OCI-LY3 (cell line): ENCODE measurements at regions not wholly inside any gene's neighbourhood (a gene's known extent, or its start where the extent isn't known, plus 50 kb on each side); places are given as distances from the start of the nearest gene placed in this dataset.

Experiments used
- EZH2phosphoT487 ChIP-seq: fragments of 200-600 bp; shearing (Covaris generic); IDR thresholded peaks from 2 replicates; pipeline ENCODE4 v1.6.1; 2018; ENCODE audit warnings: antibody characterized with exemption, mixed run types, low read depth
- TF ChIP-seq, protein P1 (sequence below): fragments of 200-600, 300-600 bp; sonication (generic); IDR thresholded peaks from 2 replicates; pipeline ENCODE4 v1.5.1; 2014; ENCODE audit warnings: antibody characterized with exemption, low read length, low read depth

DNA sequence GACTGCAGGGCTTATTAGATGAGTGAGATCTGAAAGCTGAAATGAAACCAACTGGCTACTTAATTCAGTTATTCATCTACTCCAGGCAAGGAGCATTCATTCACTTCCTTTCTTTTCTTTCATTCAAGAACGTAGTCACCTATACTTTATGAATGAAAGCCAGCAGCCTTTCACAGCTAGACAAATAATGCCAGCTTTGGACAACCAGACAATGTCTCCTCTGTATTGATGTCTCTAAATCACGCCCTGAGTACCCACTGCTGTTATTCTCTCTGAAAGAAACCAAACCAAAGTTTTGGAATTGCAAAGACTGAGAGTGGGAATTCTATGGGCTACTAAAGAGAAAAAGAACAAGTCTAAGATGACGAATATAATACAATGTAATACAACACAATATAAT lies 121.2 kb upstream of the PTPN3 start:
- TF ChIP-seq, protein P1, sequence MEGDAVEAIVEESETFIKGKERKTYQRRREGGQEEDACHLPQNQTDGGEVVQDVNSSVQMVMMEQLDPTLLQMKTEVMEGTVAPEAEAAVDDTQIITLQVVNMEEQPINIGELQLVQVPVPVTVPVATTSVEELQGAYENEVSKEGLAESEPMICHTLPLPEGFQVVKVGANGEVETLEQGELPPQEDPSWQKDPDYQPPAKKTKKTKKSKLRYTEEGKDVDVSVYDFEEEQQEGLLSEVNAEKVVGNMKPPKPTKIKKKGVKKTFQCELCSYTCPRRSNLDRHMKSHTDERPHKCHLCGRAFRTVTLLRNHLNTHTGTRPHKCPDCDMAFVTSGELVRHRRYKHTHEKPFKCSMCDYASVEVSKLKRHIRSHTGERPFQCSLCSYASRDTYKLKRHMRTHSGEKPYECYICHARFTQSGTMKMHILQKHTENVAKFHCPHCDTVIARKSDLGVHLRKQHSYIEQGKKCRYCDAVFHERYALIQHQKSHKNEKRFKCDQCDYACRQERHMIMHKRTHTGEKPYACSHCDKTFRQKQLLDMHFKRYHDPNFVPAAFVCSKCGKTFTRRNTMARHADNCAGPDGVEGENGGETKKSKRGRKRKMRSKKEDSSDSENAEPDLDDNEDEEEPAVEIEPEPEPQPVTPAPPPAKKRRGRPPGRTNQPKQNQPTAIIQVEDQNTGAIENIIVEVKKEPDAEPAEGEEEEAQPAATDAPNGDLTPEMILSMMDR: no peak
- no peak for TF ChIP-seq EZH2phosphoT487
